NCI-H524 (cell line): ENCODE measurements at regions not wholly inside any gene's neighbourhood (a gene's known extent, or its start where the extent isn't known, plus 50 kb on each side); places are given as distances from the start of the nearest gene placed in this dataset.
"Not testable (repeated sequence)": the region's sequence is repeated elsewhere in the genome, so short reads cannot be mapped to it uniquely, and the experiment has no call there.

Source experiments
- DNase-seq, 2 experiments: peaks; one replicate each; lab custom pipeline; 2025; lab: John Stamatoyannopoulos, UW

GRCh38 chr17:22265807-22266206 lies 573.5 kb downstream of the KCNJ18 start:
- DNase-seq: no peak

DNA sequence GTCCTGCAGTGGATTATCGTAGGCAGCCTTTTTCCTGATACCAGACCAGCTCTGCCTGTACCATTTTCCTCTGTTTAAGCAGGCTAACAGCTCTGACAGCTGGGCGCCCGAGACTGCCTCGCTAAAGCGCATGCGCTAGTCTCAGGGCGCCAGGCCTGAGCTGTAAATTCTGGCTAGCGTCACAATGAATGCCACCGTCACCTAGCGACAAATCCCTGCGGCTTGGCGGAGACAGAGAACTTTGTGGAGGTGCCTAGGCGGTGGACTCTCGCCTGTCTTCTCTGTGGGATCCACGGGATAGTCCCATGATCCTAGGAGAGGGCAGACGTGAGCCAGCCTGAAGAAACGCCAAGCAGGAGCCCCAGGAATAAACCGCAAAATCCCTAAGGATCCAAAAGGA lies 573.9 kb downstream of the KCNJ18 start:
- peak; percentile 15 to 66 for DNase-seq

GRCh38 chr17:22267019-22267418 lies 574.7 kb downstream of the KCNJ18 start:
- DNase-seq: no peak

GRCh38 chr17:22268214-22268911 lies 576.0 kb downstream of the KCNJ18 start:
- DNase-seq: no peak

- DNase-seq: no peak
Measured at GRCh38 chr17:22268912-22269220, 576.5 kb downstream of the KCNJ18 start.

GRCh38 chr17:22270381-22270780 lies 578.1 kb downstream of the KCNJ18 start:
- DNase-seq: no peak

DNA sequence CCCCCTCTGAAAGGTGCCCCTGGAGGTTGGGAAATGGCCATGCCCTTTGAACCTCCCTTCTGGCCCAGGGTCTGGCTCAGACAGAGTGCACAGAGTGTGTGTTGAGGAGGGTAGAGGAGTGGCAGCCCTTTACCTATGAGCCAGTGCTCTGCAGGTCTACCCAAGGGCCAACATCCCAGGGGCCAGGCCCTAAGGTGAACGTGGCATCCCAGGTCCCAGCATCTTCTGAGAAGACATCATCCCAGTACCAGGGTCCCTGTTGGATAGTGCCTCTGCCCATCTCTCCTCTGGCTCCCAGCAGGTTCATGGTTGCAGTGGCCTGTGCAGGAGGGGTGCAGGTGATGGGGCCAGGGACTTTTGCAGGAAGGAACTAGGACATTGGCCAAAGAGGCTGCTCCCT lies 578.5 kb downstream of the KCNJ18 start:
- not testable (repeated sequence) for DNase-seq

DNA sequence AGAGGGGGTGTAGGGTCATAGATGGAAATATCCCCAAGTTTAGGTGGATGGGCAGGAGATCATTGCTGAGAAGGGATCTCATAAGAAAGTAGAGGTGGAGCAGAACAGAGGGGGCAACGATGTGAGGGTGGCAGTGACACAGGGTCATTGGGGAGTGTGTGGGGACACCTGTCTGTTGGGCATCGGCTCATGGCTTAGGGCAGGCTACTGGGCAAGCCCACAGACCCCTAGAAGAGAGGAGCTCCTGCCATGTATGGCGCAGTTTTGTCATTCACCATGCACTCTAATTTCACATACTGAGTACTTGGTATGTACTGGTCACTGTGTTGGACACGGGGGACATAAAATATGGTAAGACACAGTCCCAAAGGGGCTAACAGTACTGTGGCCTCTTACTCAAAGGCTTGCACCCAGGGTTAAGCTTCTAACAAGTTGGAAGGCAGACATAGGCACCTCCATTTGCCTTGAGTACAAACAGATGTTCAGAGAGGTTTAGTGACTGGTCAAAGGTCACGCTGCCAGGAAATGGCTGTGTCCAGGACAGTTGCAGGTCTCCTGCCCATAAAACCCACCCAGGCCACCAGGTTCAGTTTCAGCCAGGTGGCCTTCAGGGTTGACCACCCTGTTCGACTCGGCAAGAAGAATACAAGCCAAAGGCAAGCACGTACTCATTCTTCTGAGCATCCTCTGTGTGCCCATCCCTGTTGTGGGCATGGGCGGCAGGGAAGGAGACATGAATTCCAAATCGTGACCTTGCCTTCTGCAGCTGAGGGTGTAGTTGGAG lies 580.2 kb downstream of the KCNJ18 start:
- DNase-seq: no peak

DNA sequence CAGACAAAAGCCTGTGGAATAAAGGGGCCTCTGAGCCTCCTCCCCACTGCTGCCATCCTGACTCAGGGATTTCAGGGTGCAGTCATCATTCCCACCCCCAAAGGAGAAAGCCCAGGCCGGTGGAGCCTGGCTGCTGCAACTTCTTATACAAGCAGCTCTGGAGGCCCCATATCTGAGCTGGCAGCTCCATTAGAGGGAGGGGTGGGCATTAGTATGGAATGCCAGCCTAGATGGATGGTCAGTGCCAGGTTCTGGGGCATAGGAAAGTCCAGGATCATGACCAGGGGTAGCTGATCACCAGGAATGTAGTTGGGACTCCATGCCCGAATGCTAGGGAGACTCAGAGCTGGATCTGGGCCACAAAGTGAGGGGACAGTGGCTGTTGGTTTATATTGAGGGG lies 581.0 kb downstream of the KCNJ18 start:
- DNase-seq: no peak

DNA sequence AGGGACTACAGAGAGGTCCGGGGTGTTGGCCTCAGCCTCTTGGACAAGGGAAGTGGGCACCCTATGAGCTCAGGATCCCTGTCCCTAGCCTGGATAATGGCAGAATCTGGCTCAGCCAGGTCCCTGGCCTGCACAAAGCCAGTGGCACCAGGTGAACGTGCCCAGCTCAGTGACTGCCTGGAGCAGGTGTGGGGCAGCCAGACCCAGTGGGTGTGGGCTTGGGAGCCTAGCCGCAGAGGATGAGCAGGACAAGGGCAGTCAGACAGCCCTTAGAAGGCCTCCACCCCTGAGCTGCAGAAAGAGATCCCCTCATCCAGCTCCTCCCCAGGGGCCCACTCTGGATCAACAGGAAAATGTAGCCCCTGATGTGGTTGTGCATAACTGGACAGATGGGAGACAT lies 585.3 kb downstream of the KCNJ18 start:
- no peak for DNase-seq

DNA sequence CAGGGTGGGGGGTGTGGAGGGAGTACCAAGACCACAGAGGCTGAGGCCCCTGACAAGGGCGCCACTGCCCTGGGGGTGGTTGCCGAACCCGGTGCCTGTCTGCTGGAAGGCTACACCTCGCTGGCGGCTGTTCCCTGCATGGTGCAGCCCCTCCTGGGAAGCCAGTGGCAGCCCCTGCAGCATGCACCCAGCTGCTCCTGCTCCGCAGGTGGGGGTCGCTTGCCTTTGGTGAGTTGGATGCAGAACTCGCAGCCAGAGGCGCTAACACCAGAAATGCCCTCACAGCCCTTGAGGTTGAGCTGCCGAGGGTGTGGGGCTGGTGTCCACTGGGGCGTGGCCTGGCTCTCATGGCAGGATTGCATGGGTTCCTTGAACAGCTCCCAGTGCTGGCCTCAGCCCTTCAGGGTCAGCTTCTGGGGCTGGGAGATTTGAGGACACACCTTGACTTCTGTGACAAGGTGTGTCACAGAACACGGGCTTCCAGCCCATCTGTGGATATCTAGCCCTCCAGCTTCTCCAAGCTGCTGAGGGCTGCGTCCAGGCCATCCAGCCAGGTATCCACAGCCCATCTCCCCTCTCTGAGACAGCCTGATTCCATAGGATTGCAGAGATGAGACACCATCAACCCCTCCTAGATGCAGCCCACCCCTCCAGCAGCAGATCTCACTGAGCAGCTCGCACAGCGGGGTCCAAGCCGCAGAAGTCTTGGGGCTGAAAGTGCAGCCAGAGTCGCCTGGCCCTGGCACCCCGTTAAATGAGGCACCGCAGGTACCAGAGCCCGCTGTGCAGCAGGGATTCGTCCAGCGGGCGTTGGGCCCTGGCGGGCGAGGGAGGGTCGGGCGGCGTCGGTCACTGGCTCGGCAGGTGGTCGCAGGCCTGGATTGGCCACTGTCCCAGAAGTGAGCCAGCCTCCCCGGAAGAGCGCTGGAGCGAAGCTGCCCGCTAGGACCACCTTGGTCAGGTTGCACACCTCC lies 586.3 kb downstream of the KCNJ18 start:
- DNase-seq: no peak

- no peak for DNase-seq
Measured at GRCh38 chr17:22286337-22287041, 594.2 kb downstream of the KCNJ18 start.

GRCh38 chr17:22298484-22298951 lies 606.2 kb downstream of the KCNJ18 start:
- not testable (repeated sequence) for DNase-seq

- DNase-seq: no peak
Measured at GRCh38 chr17:22300177-22300576, 607.9 kb downstream of the KCNJ18 start.

- DNase-seq: no peak
Measured at GRCh38 chr17:22300731-22301352, 608.5 kb downstream of the KCNJ18 start.

GRCh38 chr17:22301353-22301745 lies 609.0 kb downstream of the KCNJ18 start:
- DNase-seq: no peak

GRCh38 chr17:22303096-22303495 lies 610.8 kb downstream of the KCNJ18 start:
- no peak for DNase-seq

DNA sequence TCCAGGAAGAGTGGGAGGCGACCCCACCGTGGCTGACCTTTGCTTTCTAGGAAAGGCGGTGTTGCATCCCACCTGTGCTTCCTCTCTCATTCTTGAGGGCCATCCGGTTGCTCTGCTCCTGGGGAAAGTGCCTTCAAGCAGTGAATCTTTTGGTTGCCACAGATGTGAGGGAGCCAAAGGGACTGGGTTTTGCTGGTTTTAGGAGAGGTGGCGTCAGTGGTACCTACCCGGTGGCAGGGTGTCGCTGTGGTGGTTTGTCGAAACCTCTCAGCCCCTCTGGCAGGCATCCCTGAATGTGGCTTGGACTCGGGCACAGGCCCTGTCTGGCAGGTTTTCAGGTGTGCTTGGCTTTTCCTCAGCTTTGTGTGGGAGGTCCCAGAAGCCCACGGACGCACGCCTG lies 611.5 kb downstream of the KCNJ18 start:
- DNase-seq: no peak

DNA sequence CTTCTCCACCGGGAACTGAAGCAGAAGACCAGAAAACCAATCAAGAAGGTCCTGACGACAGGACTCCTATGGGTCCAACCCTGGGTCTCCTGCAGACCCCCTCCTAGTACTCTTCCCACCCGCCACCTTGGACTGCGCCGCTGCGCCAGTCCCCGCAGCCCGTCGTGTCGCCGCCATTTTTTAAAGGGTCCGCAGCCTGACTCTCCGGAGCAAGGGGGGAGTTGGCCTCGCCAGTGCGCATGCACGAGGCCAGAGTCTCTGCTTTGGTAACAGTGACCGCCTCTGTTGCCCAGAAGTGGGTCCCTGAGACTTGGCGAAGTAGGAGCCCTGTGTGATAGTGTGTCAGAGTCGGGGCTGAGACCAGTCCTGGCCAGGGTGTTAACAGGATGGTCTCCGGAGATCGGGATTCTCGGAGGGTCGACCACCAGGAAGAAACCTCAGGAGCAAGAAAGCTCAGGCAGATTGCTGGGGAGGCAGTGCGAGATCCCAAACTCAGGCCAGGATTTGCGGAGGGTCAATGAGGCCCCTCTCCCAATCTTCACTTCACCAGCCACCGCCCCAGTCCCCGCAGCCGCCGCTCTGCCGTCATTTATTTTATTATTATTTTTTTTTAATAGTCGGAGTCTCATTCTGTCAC lies 612.5 kb downstream of the KCNJ18 start:
- no peak for DNase-seq

- no peak for DNase-seq
Measured at GRCh38 chr17:22305356-22306071, 613.2 kb downstream of the KCNJ18 start.
